GM19239 (cell line): ENCODE measurements at regions not wholly inside any gene's neighbourhood (a gene's known extent, or its start where the extent isn't known, plus 50 kb on each side); places are given as distances from the start of the nearest gene placed in this dataset.
"Not testable (repeated sequence)": the region's sequence is repeated elsewhere in the genome, so short reads cannot be mapped to it uniquely, and the experiment has no call there.

Experiments used
- DNase-seq: peaks from one replicate; pipeline ENCODE4 v3.0.0; 2011; ENCODE audit warnings: low spot score; ENCODE audit not compliant: insufficient read length
- FAIRE-seq: peaks from 2 replicates; lab custom pipeline; 2011; peaks lifted over from hg19 to GRCh38; lab: Jason Lieb, UNC

GRCh38 chr10:65201491-65201890, 1680.3 kb downstream of the REEP3 start:
- no peak for DNase-seq
- FAIRE-seq: no peak

- DNase-seq (no peak), FAIRE-seq (no peak)
These were observed 1683.8 kb downstream of the REEP3 start for GRCh38 chr10:65204999-65205398.

GRCh38 chr10:65213170-65213569, 1692.0 kb downstream of the REEP3 start:
- DNase-seq (no peak), FAIRE-seq (no peak)

GRCh38 chr10:65219444-65219843, 1698.2 kb downstream of the REEP3 start:
- no peak for DNase-seq
- no peak for FAIRE-seq

- DNase-seq (no peak), FAIRE-seq (no peak)
These were observed 1694.7 kb upstream of the LRRTM3 start for GRCh38 chr10:65231148-65231547.

- FAIRE-seq: no peak
- DNase-seq: no peak
These were observed 1691.6 kb upstream of the LRRTM3 start for GRCh38 chr10:65234261-65234660.

GRCh38 chr10:65235266-65235665, 1690.6 kb upstream of the LRRTM3 start:
- FAIRE-seq (no peak), DNase-seq (no peak)

GRCh38 chr10:65235846-65236245, 1690.0 kb upstream of the LRRTM3 start:
- FAIRE-seq (no peak), DNase-seq (no peak)

GRCh38 chr10:65265451-65265954, 1660.3 kb upstream of the LRRTM3 start:
- DNase-seq (no peak), FAIRE-seq (no peak)

- not testable (repeated sequence) for FAIRE-seq, DNase-seq
These were observed 1656.3 kb upstream of the LRRTM3 start for GRCh38 chr10:65269551-65269950.

GRCh38 chr10:65270969-65271368, 1654.9 kb upstream of the LRRTM3 start:
- FAIRE-seq (no peak), DNase-seq (no peak)

GRCh38 chr10:65273115-65273514, 1652.7 kb upstream of the LRRTM3 start:
- FAIRE-seq (no peak), DNase-seq (no peak)

- DNase-seq (no peak), FAIRE-seq (no peak)
These were observed 1650.5 kb upstream of the LRRTM3 start for GRCh38 chr10:65275296-65275695.

- no peak for DNase-seq
- FAIRE-seq: no peak
These were observed 1641.3 kb upstream of the LRRTM3 start for GRCh38 chr10:65284495-65285041.

- not testable (repeated sequence) for FAIRE-seq, DNase-seq
These were observed 1640.1 kb upstream of the LRRTM3 start for GRCh38 chr10:65285726-65286125.

- no peak for FAIRE-seq
These were observed 1634.5 kb upstream of the LRRTM3 start for GRCh38 chr10:65291286-65291685.

GRCh38 chr10:65292551-65292950, 1633.3 kb upstream of the LRRTM3 start:
- DNase-seq (no peak), FAIRE-seq (no peak)

More at GRCh38 chr10:65291286-65291685, 1634.5 kb upstream of the LRRTM3 start:
- DNase-seq: no peak

- FAIRE-seq (no peak), DNase-seq (no peak)
These were observed 1631.5 kb upstream of the LRRTM3 start for GRCh38 chr10:65294329-65294728.

- DNase-seq (no peak), FAIRE-seq (no peak)
These were observed 1624.7 kb upstream of the LRRTM3 start for GRCh38 chr10:65301181-65301580.

- FAIRE-seq (no peak), DNase-seq (no peak)
These were observed 1619.6 kb upstream of the LRRTM3 start for GRCh38 chr10:65306201-65306600.

GRCh38 chr10:65312876-65313275, 1613.0 kb upstream of the LRRTM3 start:
- FAIRE-seq: no peak

GRCh38 chr10:65313406-65313805, 1612.4 kb upstream of the LRRTM3 start:
- no peak for FAIRE-seq
- no peak for DNase-seq

More at GRCh38 chr10:65312876-65313275, 1613.0 kb upstream of the LRRTM3 start:
- DNase-seq: no peak
